ENCODE measurements at regions not wholly inside any gene's neighbourhood (a gene's known extent, or its start where the extent isn't known, plus 50 kb on each side); places are given as distances from the start of the nearest gene placed in this dataset.

- no peak for DNase-seq
- WGBS, 2 donors, result 92 to 96% methylated on average over 2 of the region's 2 CpGs
- no peaks in the 10 kb centered on the region for H3K36me3 ChIP-seq (ENCODE audit: low read depth, missing control alignments)
- peaks cover 20% of the 10 kb centered on the region for H3K4me1 ChIP-seq
- no peak overlapping the region for H3K4me3 ChIP-seq
- intact Hi-C loops (cut with DNase I; ENCODE audit: low total_unique reads), result no loop called here
- no peaks in the 10 kb centered on the region for H3K9me3 ChIP-seq
- TF ChIP-seq CTCF (IDR thresholded peaks at IDR 0.05) (no peak), POLR2A (IDR thresholded peaks at IDR 0.05) (no peak)
- H3K27me3 ChIP-seq, result no peaks in the 10 kb centered on the region
- H3K27ac ChIP-seq, result no peak overlapping the region
These were observed 51.4 kb upstream of the SCRG1 start for GRCh38 chr4:173450281-173450680.

GRCh38 chr4:173449380-173449717 lies 50.4 kb upstream of the SCRG1 start:
- peak; percentile 21 for DNase-seq
- Histone ChIP-seq H3K36me3 (ENCODE audit: low read depth, missing control alignments) (no peaks in the 10 kb centered on the region), H3K27ac (no peak overlapping the region), H3K9me3 (no peaks in the 10 kb centered on the region), H3K27me3 (no peaks in the 10 kb centered on the region), H3K4me3 (no peak overlapping the region), H3K4me1 (peaks cover 20% of the 10 kb centered on the region)
- intact Hi-C loops (cut with DNase I; ENCODE audit: low total_unique reads), result no loop called here
- 41 to 66% methylated on average over 3 of the region's 3 CpGs for WGBS, 2 donors
- TF ChIP-seq POLR2A (IDR thresholded peaks at IDR 0.05), result no peak

- H3K27me3 ChIP-seq, result no peaks in the 10 kb centered on the region
- H3K9me3 ChIP-seq, result no peaks in the 10 kb centered on the region
- H3K36me3 ChIP-seq (ENCODE audit: low read depth, missing control alignments), result no peaks in the 10 kb centered on the region
- no peak overlapping the region for H3K27ac ChIP-seq
- 32 to 52% methylated on average over 4 of the region's 4 CpGs for WGBS, 2 donors
- peaks cover 20% of the 10 kb centered on the region for H3K4me1 ChIP-seq
- TF ChIP-seq CTCF (IDR thresholded peaks at IDR 0.05), result no peak
- TF ChIP-seq POLR2A (IDR thresholded peaks at IDR 0.05), result no peak
- intact Hi-C loops (cut with DNase I; ENCODE audit: low total_unique reads), result no loop called here
- DNase-seq, result no peak
- no peak overlapping the region for H3K4me3 ChIP-seq
These were observed 49.9 kb upstream of the SCRG1 start for GRCh38 chr4:173448608-173449379.

Measured in testis (tissue), 2 donors.